ENCODE measurements at regions not wholly inside any gene's neighbourhood (a gene's known extent, or its start where the extent isn't known, plus 50 kb on each side); places are given as distances from the start of the nearest gene placed in this dataset.

- TF ChIP-seq CTCF (IDR thresholded peaks at IDR 0.05 in 4 of 5, conservative IDR thresholded peaks at IDR 0.05 in 1 of 5) (no peak), POLR2A (IDR thresholded peaks at IDR 0.05) (no peak)
These were observed 618.8 kb upstream of the CCDC54 start for GRCh38 chr3:106758459-106758858.
